DOHH2 (cell line): ENCODE measurements at regions not wholly inside any gene's neighbourhood (a gene's known extent, or its start where the extent isn't known, plus 50 kb on each side); places are given as distances from the start of the nearest gene placed in this dataset.

ENCODE experiments used
- CTCF ChIP-seq: fragments of 200-600 bp; sonication (generic); IDR thresholded peaks from one replicate; pipeline ENCODE4 v1.5.1; 2014; ENCODE audit warnings: antibody characterized with exemption, mild to moderate bottlenecking, low read depth, low read length; ENCODE audit not compliant: poor library complexity, severe bottlenecking
- EZH2phosphoT487 ChIP-seq: fragments of 200-600 bp; sonication (generic); IDR thresholded peaks from 2 replicates; pipeline ENCODE4 v1.6.1; 2017; ENCODE audit warnings: borderline replicate concordance, mild to moderate bottlenecking, antibody characterized with exemption, low read length, moderate library complexity, mixed read lengths

GRCh38 chr2:144632809-144633208, 112.9 kb upstream of the ZEB2 start:
- no peak for TF ChIP-seq CTCF
- no peak for TF ChIP-seq EZH2phosphoT487
